ENCODE measurements at regions not wholly inside any gene's neighbourhood (a gene's known extent, or its start where the extent isn't known, plus 50 kb on each side); places are given as distances from the start of the nearest gene placed in this dataset.

GRCh38 chr14:27012641-27013040 is 414.8 kb upstream of the NOVA1 start:
- Histone ChIP-seq H3K9me3 (ENCODE audit: control insufficient read depth, insufficient read depth, low read depth, low read length) (no peaks in the 10 kb centered on the region), H3K4me3 (ENCODE audit: low read depth, low read length) (no peak overlapping the region), H3K27ac (ENCODE audit: extremely low read depth, low read depth, low read length) (no peak overlapping the region), H3K4me1 (ENCODE audit: control insufficient read depth, insufficient read depth, low read length) (no peaks in the 10 kb centered on the region), H3K36me3 (ENCODE audit: control insufficient read depth in 2 of 2, insufficient read depth in 1 of 2, low read length in 2 of 2) (no peaks in the 10 kb centered on the region)
- ChIA-PET POLR2A (no interaction called here), CTCF (no interaction called here)
- no peak for TF ChIP-seq ZBTB49 (tag by site-specific recombination; IDR thresholded peaks at IDR 0.05; ENCODE audit: low read depth)
- no peak for TF ChIP-seq ZNF555 (tag by site-specific recombination; conservative IDR thresholded peaks at IDR 0.05)
- no peak for TF ChIP-seq ZBTB26 (tag by site-specific recombination; optimal IDR thresholded peaks at IDR 0.05)
- no peak for TF ChIP-seq ZBTB21 (tag by site-specific recombination; IDR thresholded peaks at IDR 0.05)
- TF ChIP-seq ZNF214 (tag by site-specific recombination; IDR thresholded peaks at IDR 0.05; ENCODE audit: borderline replicate concordance): no peak
- no peak for TF ChIP-seq ZNF2 (tag by site-specific recombination; IDR thresholded peaks at IDR 0.05)
- no peak for TF ChIP-seq SP7 (tag by site-specific recombination; IDR thresholded peaks at IDR 0.05)
- no peak for TF ChIP-seq ZNF16 (tag by site-specific recombination; IDR thresholded peaks at IDR 0.05; ENCODE audit: low read depth)
- no peak for TF ChIP-seq ZNF274 (IDR thresholded peaks at IDR 0.05; ENCODE audit: low read length)
- TF ChIP-seq ZNF274 (tag by site-specific recombination; IDR thresholded peaks at IDR 0.05; ENCODE audit: borderline replicate concordance): no peak
- no peak for TF ChIP-seq ZNF571 (tag by site-specific recombination; IDR thresholded peaks at IDR 0.05)
- no peak for TF ChIP-seq ZNF112 (tag by site-specific recombination; IDR thresholded peaks at IDR 0.05)

- no peak overlapping the region for H3K27ac ChIP-seq (ENCODE audit: extremely low read depth, low read depth, low read length)
- no peaks in the 10 kb centered on the region for H3K4me1 ChIP-seq (ENCODE audit: control insufficient read depth, insufficient read depth, low read length)
- ChIA-PET POLR2A (no interaction called here), CTCF (interaction anchor here (0.5 kb wide), 1 partner anchor 16 kb away, joined by 6 read pairs; no protein-coding TSS in a partner anchor)
- TF ChIP-seq ZNF280C (tag by site-specific recombination; IDR thresholded peaks at IDR 0.05): no peak
- H3K4me3 ChIP-seq (ENCODE audit: low read depth, low read length): no peak overlapping the region
- no peaks in the 10 kb centered on the region for H3K9me3 ChIP-seq (ENCODE audit: control insufficient read depth, insufficient read depth, low read depth, low read length)
- H3K36me3 ChIP-seq (ENCODE audit: control insufficient read depth in 2 of 2, insufficient read depth in 1 of 2, low read length in 2 of 2): no peaks in the 10 kb centered on the region
Observed at GRCh38 chr14:27013678-27014077, 415.8 kb upstream of the NOVA1 start.

- H3K9me3 ChIP-seq (ENCODE audit: control insufficient read depth, insufficient read depth, low read depth, low read length): no peaks in the 10 kb centered on the region
- POLR2A ChIA-PET: no interaction called here
- TF ChIP-seq ZNF280C (tag by site-specific recombination; IDR thresholded peaks at IDR 0.05): no peak
- TF ChIP-seq ZNF184 (tag by site-specific recombination; IDR thresholded peaks at IDR 0.05): no peak
- TF ChIP-seq GLIS2 (tag by site-specific recombination; IDR thresholded peaks at IDR 0.05): no peak
- no peak for TF ChIP-seq ZNF404 (tag by site-specific recombination; IDR thresholded peaks at IDR 0.05)
- TF ChIP-seq PRDM4 (tag by site-specific recombination; IDR thresholded peaks at IDR 0.05): no peak
- no peak for TF ChIP-seq KLF8 (tag by site-specific recombination; IDR thresholded peaks at IDR 0.05)
- no peak for TF ChIP-seq ZNF747 (tag by site-specific recombination; IDR thresholded peaks at IDR 0.05)
- no peak for TF ChIP-seq ZNF426 (tag by site-specific recombination; IDR thresholded peaks at IDR 0.05)
- no peak for TF ChIP-seq ZNF169 (tag by site-specific recombination; IDR thresholded peaks at IDR 0.05)
- no peak for TF ChIP-seq ZIC2 (tag by site-specific recombination; IDR thresholded peaks at IDR 0.05)
Observed at GRCh38 chr14:27015065-27015464, 417.2 kb upstream of the NOVA1 start.

More at GRCh38 chr14:27015065-27015464, 417.2 kb upstream of the NOVA1 start:
- Histone ChIP-seq H3K27ac (ENCODE audit: extremely low read depth, low read depth, low read length) (no peak overlapping the region), H3K4me3 (ENCODE audit: low read depth, low read length) (no peak overlapping the region), H3K36me3 (ENCODE audit: control insufficient read depth in 2 of 2, insufficient read depth in 1 of 2, low read length in 2 of 2) (no peaks in the 10 kb centered on the region), H3K4me1 (ENCODE audit: control insufficient read depth, insufficient read depth, low read length) (no peaks in the 10 kb centered on the region)
- CTCF ChIA-PET: no interaction called here

Data from HEK293 (cell line).